Activated T-cell treated with anti-CD3 and anti-CD28 coated beads, Interleukin-2, amount 50 U/mL, for 72 hours (primary cell): ENCODE measurements at regions not wholly inside any gene's neighbourhood (a gene's known extent, or its start where the extent isn't known, plus 50 kb on each side); places are given as distances from the start of the nearest gene placed in this dataset.
"Not testable (repeated sequence)": the region's sequence is repeated elsewhere in the genome, so short reads cannot be mapped to it uniquely, and the experiment has no call there.

Experiments used
- ATAC-seq, 2 donors: fragments of 150-1000 bp; cut with Tn5 transposase; replicated peaks in 1 of 2; 2 replicates each; pipeline ENCODE4 v1.10.0; 2021; ENCODE audit warnings: moderate library complexity in 2 of 2, mild to moderate bottlenecking in 1 of 2
- DNase-seq, 2 donors: peaks; one replicate each; pipeline ENCODE4 v3.0.0; 2021 to 2022; ENCODE audit warnings: mixed read lengths in 1 of 2
- H3K27ac Mint-ChIP-seq: one replicate; pipeline ENCODE4 v1.8.0; 2022; ENCODE audit warnings: mild to moderate bottlenecking, moderate library complexity, mixed read lengths
- H3K27me3 Mint-ChIP-seq: one replicate; pipeline ENCODE4 v1.8.0; 2022; ENCODE audit warnings: low read depth, mixed read lengths
- H3K36me3 Mint-ChIP-seq, 2 donors: one replicate each; pipeline ENCODE4 v1.8.0; 2022; ENCODE audit warnings: mixed read lengths in 2 of 2, mild to moderate bottlenecking in 1 of 2; ENCODE audit not compliant: insufficient read depth in 2 of 2
- H3K4me1 Mint-ChIP-seq: one replicate; pipeline ENCODE4 v1.8.0; 2022; ENCODE audit warnings: low read depth, mixed read lengths
- H3K4me3 Mint-ChIP-seq, 2 donors: one replicate each; pipeline ENCODE4 v1.8.0; 2022; ENCODE audit warnings: mild to moderate bottlenecking in 2 of 2, mixed read lengths in 2 of 2, moderate library complexity in 2 of 2
- H3K9me3 Mint-ChIP-seq, 2 donors: one replicate each; pipeline ENCODE4 v1.8.0; 2022; ENCODE audit warnings: mixed read lengths in 2 of 2

- DNase-seq, H3K36me3 Mint-ChIP-seq, H3K27me3 Mint-ChIP-seq, H3K4me3 Mint-ChIP-seq, H3K27ac Mint-ChIP-seq, H3K4me1 Mint-ChIP-seq, ATAC-seq: not testable (repeated sequence)
- peaks cover 17 to 21% of the 10 kb centered on the region in 2 donors for H3K9me3 Mint-ChIP-seq
Measured at GRCh38 chr2:147414656-147415055, 430.2 kb upstream of the ACVR2A start.

DNA sequence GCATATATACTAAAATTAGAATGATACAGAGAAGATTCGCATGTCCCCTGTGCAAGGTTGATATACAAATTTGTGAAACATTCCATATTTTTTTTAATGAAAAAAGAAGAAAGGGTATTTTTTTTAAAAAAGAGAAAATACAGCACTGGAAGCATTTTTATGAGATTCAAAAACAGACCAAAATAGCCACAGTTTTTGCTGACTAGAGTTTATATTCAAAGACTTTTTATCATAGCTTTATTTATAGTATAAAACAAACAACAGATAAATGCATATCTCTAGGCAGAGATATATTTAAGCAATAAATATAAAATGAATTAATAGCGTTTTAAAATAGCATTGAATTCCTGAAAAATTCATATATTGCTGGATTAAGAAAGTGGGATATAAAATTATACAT lies 436.5 kb upstream of the ACVR2A start:
- Mint-ChIP-seq H3K4me1 (no peaks in the 10 kb centered on the region), H3K36me3 (peaks cover 2% of the 10 kb centered on the region in 2 donors)
- no peak for ATAC-seq

GRCh38 chr2:147405651-147406050 lies 439.2 kb upstream of the ACVR2A start:
- H3K4me1 Mint-ChIP-seq, result no peaks in the 10 kb centered on the region
- ATAC-seq, result no peak
- DNase-seq, result no peak
- no peak overlapping the region for H3K27ac Mint-ChIP-seq
- no peaks in the 10 kb centered on the region for H3K36me3 Mint-ChIP-seq
- peaks cover 3% of the 10 kb centered on the region in 2 donors for H3K9me3 Mint-ChIP-seq
- H3K27me3 Mint-ChIP-seq, result no peaks in the 10 kb centered on the region
- H3K4me3 Mint-ChIP-seq, result no peak overlapping the region

More for the DNA sequence above, 436.5 kb upstream of the ACVR2A start:
- H3K27ac Mint-ChIP-seq, result no peak overlapping the region
- no peak overlapping the region for H3K4me3 Mint-ChIP-seq
- no peaks in the 10 kb centered on the region for H3K27me3 Mint-ChIP-seq
- DNase-seq, result no peak
- peaks cover 8 to 9% of the 10 kb centered on the region in 2 donors for H3K9me3 Mint-ChIP-seq

GRCh38 chr2:147398996-147399395 lies 445.8 kb upstream of the ACVR2A start:
- Mint-ChIP-seq H3K27ac (no peak overlapping the region), H3K4me3 (no peak overlapping the region), H3K9me3 (peaks cover 0 to 3% of the 10 kb centered on the region in 2 donors), H3K27me3 (no peaks in the 10 kb centered on the region), H3K4me1 (no peaks in the 10 kb centered on the region), H3K36me3 (no peaks in the 10 kb centered on the region)
- DNase-seq, result no peak
- no peak for ATAC-seq

- no peak overlapping the region for H3K27ac Mint-ChIP-seq
- H3K9me3 Mint-ChIP-seq, result peaks cover 0 to 4% of the 10 kb centered on the region in 2 donors
- ATAC-seq (no peak), DNase-seq (no peak)
- H3K27me3 Mint-ChIP-seq, result no peaks in the 10 kb centered on the region
- no peaks in the 10 kb centered on the region for H3K4me1 Mint-ChIP-seq
- no peak overlapping the region for H3K4me3 Mint-ChIP-seq
- H3K36me3 Mint-ChIP-seq, result no peaks in the 10 kb centered on the region
Measured at GRCh38 chr2:147398301-147398700, 446.5 kb upstream of the ACVR2A start.

GRCh38 chr2:147396890-147397289 lies 447.9 kb upstream of the ACVR2A start:
- no peak for DNase-seq
- Mint-ChIP-seq H3K36me3 (no peaks in the 10 kb centered on the region), H3K9me3 (peaks cover 0 to 4% of the 10 kb centered on the region in 2 donors), H3K27ac (no peak overlapping the region), H3K27me3 (no peaks in the 10 kb centered on the region), H3K4me1 (no peaks in the 10 kb centered on the region), H3K4me3 (no peak overlapping the region)
- ATAC-seq, result no peak

GRCh38 chr2:147394179-147394790 lies 450.5 kb upstream of the ACVR2A start:
- H3K4me1 Mint-ChIP-seq, result no peaks in the 10 kb centered on the region
- no peak overlapping the region for H3K4me3 Mint-ChIP-seq
- H3K27me3 Mint-ChIP-seq, result no peaks in the 10 kb centered on the region
- peaks cover 0 to 4% of the 10 kb centered on the region in 2 donors for H3K9me3 Mint-ChIP-seq
- no peaks in the 10 kb centered on the region for H3K36me3 Mint-ChIP-seq
- ATAC-seq, result no peak
- no peak for DNase-seq
- H3K27ac Mint-ChIP-seq, result no peak overlapping the region

DNA sequence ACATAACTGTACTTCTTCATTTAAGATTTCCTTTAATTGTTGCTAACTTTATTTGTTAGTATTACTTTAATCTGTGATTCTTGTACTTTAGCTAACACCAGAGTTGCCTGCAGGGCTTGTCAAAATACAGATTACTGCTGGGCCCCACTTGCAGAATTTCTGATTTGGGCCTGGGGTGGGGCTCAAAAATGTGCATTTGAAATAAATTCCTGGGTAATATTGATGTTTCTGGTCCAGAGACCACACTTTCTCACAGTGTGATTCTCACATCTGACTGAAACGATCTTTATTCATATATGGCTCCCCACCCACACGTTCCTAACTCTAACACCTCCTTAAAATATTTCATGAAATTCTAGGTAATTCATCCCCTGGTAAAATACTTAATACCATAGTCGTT lies 452.6 kb upstream of the ACVR2A start:
- H3K36me3 Mint-ChIP-seq, result no peaks in the 10 kb centered on the region
- H3K27ac Mint-ChIP-seq, result no peak overlapping the region
- H3K27me3 Mint-ChIP-seq, result no peaks in the 10 kb centered on the region
- DNase-seq (no peak), ATAC-seq (no peak)
- peaks cover 0 to 4% of the 10 kb centered on the region in 2 donors for H3K9me3 Mint-ChIP-seq
- no peaks in the 10 kb centered on the region for H3K4me1 Mint-ChIP-seq
- H3K4me3 Mint-ChIP-seq, result no peak overlapping the region

DNA sequence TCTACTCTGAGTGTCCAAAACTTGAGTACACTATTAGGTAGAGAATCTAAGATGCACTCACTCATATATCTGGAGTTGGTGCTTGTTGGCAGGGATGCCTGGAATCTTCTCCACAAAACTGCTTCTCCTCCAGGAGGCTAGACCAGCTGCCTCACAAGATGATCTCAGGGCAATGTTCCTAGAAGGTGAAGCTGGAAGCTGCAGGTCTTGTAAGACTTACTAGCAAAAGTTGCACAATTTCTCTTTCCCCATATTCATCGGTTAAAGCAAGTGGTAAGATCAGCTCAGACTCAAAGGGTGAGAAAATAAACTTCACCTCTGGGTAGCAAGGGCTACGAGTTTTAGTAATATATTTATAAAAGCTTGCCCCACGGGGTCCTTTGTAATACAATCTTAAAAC lies 454.4 kb upstream of the ACVR2A start:
- H3K9me3 Mint-ChIP-seq, result peaks cover 0 to 2% of the 10 kb centered on the region in 2 donors
- H3K4me3 Mint-ChIP-seq, result no peak overlapping the region
- no peaks in the 10 kb centered on the region for H3K4me1 Mint-ChIP-seq
- ATAC-seq, result no peak
- DNase-seq, result no peak
- no peaks in the 10 kb centered on the region for H3K27me3 Mint-ChIP-seq
- H3K27ac Mint-ChIP-seq, result no peak overlapping the region
- H3K36me3 Mint-ChIP-seq, result no peaks in the 10 kb centered on the region

GRCh38 chr2:147389218-147389617 lies 455.6 kb upstream of the ACVR2A start:
- Mint-ChIP-seq H3K4me3 (no peak overlapping the region), H3K4me1 (no peaks in the 10 kb centered on the region), H3K27ac (no peak overlapping the region), H3K27me3 (no peaks in the 10 kb centered on the region), H3K36me3 (no peaks in the 10 kb centered on the region), H3K9me3 (peaks cover 0 to 2% of the 10 kb centered on the region in 2 donors)
- DNase-seq, result no peak
- no peak for ATAC-seq

DNA sequence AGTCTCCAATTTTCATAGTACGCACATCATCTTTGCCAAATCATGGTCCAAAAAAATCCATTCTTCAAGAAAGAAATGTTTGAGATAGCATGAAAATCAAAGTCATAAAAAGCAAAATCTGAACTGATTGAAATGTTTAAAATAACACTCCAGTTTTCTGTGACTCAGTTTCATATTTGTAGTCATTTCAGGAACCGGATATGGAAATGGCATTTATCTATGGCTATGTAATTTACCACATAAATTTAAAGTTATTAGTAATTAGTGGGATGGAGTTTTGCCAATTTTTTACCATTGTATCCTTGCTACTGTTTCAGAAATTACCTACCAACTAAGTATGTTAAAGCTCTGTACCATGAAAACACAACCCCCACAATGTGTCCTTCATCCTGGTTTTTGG lies 456.6 kb upstream of the ACVR2A start:
- H3K27ac Mint-ChIP-seq, result no peak overlapping the region
- no peaks in the 10 kb centered on the region for H3K27me3 Mint-ChIP-seq
- no peaks in the 10 kb centered on the region for H3K4me1 Mint-ChIP-seq
- ATAC-seq, result no peak
- no peaks in the 10 kb centered on the region for H3K9me3 Mint-ChIP-seq
- DNase-seq, result no peak
- no peaks in the 10 kb centered on the region for H3K36me3 Mint-ChIP-seq
- H3K4me3 Mint-ChIP-seq, result no peak overlapping the region

DNA sequence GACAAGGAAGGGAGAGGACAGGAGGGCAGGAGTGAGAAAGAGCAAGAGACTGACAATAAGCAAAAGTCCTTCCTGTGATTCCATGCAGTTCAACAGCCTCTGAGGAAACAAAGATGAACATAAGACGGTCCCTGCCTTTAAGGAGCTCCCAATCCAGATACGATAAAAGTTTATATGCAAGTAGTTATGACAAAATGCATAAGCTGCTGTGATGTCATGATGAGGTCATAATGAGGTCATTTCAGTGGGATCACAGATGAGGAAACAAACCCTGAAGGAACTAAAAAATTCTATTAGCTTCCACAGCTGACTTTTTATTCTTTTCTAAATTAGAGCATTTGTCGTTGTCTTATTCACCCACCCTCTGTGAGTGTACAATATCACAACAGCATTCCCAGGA lies 458.5 kb upstream of the ACVR2A start:
- Mint-ChIP-seq H3K9me3 (no peaks in the 10 kb centered on the region), H3K4me1 (no peaks in the 10 kb centered on the region), H3K27ac (no peak overlapping the region), H3K27me3 (no peaks in the 10 kb centered on the region), H3K36me3 (no peaks in the 10 kb centered on the region), H3K4me3 (no peak overlapping the region)
- ATAC-seq (no peak), DNase-seq (no peak)

GRCh38 chr2:147385600-147385999 lies 459.2 kb upstream of the ACVR2A start:
- Mint-ChIP-seq H3K4me3 (no peak overlapping the region), H3K27ac (no peak overlapping the region), H3K9me3 (no peaks in the 10 kb centered on the region), H3K36me3 (no peaks in the 10 kb centered on the region), H3K4me1 (no peaks in the 10 kb centered on the region), H3K27me3 (no peaks in the 10 kb centered on the region)
- DNase-seq, result no peak
- no peak for ATAC-seq

DNA sequence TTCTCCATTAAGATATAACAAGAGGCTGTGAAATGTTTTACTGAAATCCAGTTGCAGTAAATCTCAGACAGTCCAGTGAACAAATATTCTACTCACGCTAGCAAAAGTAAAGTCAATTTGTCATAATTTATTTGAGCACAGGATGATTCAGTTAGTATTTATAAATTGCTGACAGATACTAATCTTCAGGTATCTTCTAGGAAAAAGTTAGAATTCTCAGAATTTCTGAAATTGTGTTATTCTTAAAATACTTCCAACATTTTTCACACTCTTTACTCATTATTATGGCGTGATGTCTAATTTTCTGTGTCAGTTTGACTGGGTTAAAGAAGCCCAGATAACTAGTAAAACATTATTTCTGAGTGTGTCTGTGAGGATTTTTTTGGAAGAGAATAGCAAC lies 460.2 kb upstream of the ACVR2A start:
- H3K27ac Mint-ChIP-seq, result no peak overlapping the region
- H3K4me3 Mint-ChIP-seq, result no peak overlapping the region
- no peaks in the 10 kb centered on the region for H3K4me1 Mint-ChIP-seq
- H3K9me3 Mint-ChIP-seq, result no peaks in the 10 kb centered on the region
- no peak for DNase-seq
- H3K27me3 Mint-ChIP-seq, result no peaks in the 10 kb centered on the region
- no peak for ATAC-seq
- H3K36me3 Mint-ChIP-seq, result no peaks in the 10 kb centered on the region
